ENCODE measurements at regions not wholly inside any gene's neighbourhood (a gene's known extent, or its start where the extent isn't known, plus 50 kb on each side); places are given as distances from the start of the nearest gene placed in this dataset.
A peak's percentile ranks its signal among the peaks of the same experiment; 100 is the strongest.

DNA sequence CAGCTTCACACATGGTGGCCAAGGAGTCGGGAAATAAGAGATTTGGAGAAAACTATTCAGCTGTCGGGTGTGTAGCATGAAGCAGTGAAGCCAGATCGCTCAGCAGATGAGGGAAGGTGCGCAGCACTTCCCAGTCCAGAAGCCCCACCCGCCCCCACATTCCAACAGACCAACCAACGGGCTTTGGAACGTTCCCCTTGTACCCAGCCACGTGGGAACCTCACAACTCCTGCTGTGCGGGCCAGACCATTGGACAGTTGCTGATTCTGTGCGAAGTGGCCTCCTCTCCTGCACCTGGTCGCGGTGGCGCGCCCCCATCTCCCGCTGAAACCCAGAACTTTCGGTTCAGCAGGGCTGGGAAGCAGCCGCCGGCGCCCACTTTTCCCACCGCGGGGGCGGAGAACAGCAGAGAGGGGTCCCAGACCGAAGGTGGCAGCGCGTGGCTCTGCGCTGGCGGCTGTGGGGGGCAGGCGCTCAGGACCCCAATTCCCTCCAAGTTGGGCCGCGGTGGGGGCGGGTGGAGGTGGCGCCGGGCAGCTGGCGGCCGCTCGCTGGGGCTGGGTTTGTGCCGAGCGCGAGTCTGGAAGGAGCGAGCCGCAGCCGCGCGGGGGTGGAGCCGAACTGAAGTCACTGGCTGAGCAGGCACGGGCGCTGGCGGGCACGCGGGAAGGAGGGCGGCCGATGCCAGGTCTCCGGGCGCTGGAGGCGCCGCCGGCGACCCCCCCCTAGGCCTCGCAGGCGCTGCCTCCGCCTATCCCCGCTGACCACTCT is 1301.5 kb upstream of the SORCS1 start:
- H3K4me1 ChIP-seq (ENCODE audit: control insufficient read depth, insufficient read depth, low read length): peaks cover 4% of the 10 kb centered on the region
- peak overlapping the region in 1 of 2 donors; percentile 28 for H3K9ac ChIP-seq (ENCODE audit: low read length in 2 of 2)
- no peak overlapping the region for H3K27ac ChIP-seq (ENCODE audit: low read length)
- H3K9me3 ChIP-seq (ENCODE audit: control insufficient read depth in 2 of 2, low read length in 2 of 2): no peaks in the 10 kb centered on the region
- H3K36me3 ChIP-seq (ENCODE audit: control insufficient read depth in 2 of 2, insufficient read depth in 2 of 2, low read length in 2 of 2): no peaks in the 10 kb centered on the region
- H3K27me3 ChIP-seq (ENCODE audit: control insufficient read depth in 1 of 2, insufficient read depth in 2 of 2, low read length in 2 of 2): no peaks in the 10 kb centered on the region
- peak overlapping the region; percentile 67 to 77 for H3K4me3 ChIP-seq (ENCODE audit: low read length in 2 of 2)

GRCh38 chr10:108462005-108462404 is 1297.5 kb upstream of the SORCS1 start:
- H3K4me1 ChIP-seq (ENCODE audit: control insufficient read depth, insufficient read depth, low read length): peaks cover 4% of the 10 kb centered on the region
- no peak overlapping the region for H3K27ac ChIP-seq (ENCODE audit: low read length)

DNA sequence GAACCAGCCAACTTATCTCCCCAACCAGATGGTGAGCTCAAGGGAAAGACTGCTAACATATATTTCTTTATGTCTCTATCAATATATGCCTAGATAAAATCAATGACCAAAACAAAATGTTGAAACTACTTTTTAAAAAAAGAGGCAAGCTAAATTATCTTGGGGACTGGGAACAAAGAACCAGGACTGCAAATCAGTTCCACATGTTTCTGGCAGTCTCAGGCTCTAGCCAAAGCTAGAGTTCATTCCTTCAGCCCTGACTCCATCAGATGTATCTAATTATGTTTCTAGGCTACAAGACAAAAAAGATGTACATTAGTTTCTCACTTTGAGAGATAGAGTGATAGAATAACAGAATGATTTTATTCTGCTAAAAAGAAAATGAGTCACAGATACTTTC is 1290.3 kb upstream of the SORCS1 start:
- Histone ChIP-seq H3K4me3 (ENCODE audit: low read length in 2 of 2) (no peak overlapping the region), H3K9ac (ENCODE audit: low read length in 2 of 2) (no peak overlapping the region), H3K9me3 (ENCODE audit: control insufficient read depth in 2 of 2, low read length in 2 of 2) (no peaks in the 10 kb centered on the region), H3K36me3 (ENCODE audit: control insufficient read depth in 2 of 2, insufficient read depth in 2 of 2, low read length in 2 of 2) (no peaks in the 10 kb centered on the region), H3K27ac (ENCODE audit: low read length) (no peak overlapping the region), H3K27me3 (ENCODE audit: control insufficient read depth in 1 of 2, insufficient read depth in 2 of 2, low read length in 2 of 2) (no peaks in the 10 kb centered on the region), H3K4me1 (ENCODE audit: control insufficient read depth, insufficient read depth, low read length) (no peaks in the 10 kb centered on the region)

More at GRCh38 chr10:108462005-108462404, 1297.5 kb upstream of the SORCS1 start:
- Histone ChIP-seq H3K9ac (ENCODE audit: low read length in 2 of 2) (no peak overlapping the region), H3K27me3 (ENCODE audit: control insufficient read depth in 1 of 2, insufficient read depth in 2 of 2, low read length in 2 of 2) (no peaks in the 10 kb centered on the region), H3K36me3 (ENCODE audit: control insufficient read depth in 2 of 2, insufficient read depth in 2 of 2, low read length in 2 of 2) (no peaks in the 10 kb centered on the region), H3K4me3 (ENCODE audit: low read length in 2 of 2) (no peak overlapping the region), H3K9me3 (ENCODE audit: control insufficient read depth in 2 of 2, low read length in 2 of 2) (no peaks in the 10 kb centered on the region)

DNA sequence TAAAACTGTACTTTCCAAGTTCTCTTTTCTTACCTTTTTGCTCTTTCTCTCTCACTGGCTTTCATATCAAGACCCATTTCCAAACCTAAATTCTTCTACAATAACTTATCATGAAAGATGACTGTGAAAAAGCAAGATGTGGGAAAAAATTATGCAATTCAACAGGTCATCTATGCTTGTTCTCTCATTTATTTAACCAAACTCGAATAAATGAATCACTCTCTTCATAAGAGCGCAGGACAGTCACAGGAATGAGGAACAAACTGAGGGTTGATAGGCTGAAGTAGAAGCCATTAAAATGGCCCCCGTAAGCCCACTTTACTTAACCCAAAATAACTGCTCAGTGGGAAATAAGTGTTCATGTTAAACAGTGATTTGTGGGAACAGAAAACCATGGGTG is 1289.7 kb upstream of the SORCS1 start:
- Histone ChIP-seq H3K27me3 (ENCODE audit: control insufficient read depth in 1 of 2, insufficient read depth in 2 of 2, low read length in 2 of 2) (no peaks in the 10 kb centered on the region), H3K9ac (ENCODE audit: low read length in 2 of 2) (no peak overlapping the region), H3K27ac (ENCODE audit: low read length) (no peak overlapping the region), H3K4me3 (ENCODE audit: low read length in 2 of 2) (no peak overlapping the region), H3K36me3 (ENCODE audit: control insufficient read depth in 2 of 2, insufficient read depth in 2 of 2, low read length in 2 of 2) (no peaks in the 10 kb centered on the region), H3K9me3 (ENCODE audit: control insufficient read depth in 2 of 2, low read length in 2 of 2) (no peaks in the 10 kb centered on the region), H3K4me1 (ENCODE audit: control insufficient read depth, insufficient read depth, low read length) (no peaks in the 10 kb centered on the region)

DNA sequence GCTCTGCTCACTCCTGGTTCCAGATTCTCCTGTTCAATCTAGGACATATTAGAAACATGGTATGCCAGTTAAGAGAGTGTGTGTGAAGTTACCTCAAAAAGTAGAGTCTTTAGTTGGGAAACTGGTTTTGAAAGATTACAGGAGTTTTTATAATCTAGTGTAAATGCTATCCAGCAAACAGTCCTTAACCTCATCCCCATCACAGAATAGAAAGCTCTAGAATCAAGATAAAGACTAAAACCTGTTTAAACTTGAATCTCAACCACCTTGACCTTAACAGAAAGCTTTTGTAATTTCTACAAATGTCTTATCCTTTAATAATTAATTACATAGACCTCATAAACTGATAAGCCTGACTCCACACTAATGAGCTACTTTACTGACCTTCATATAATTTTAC is 1288.7 kb upstream of the SORCS1 start:
- Histone ChIP-seq H3K36me3 (ENCODE audit: control insufficient read depth in 2 of 2, insufficient read depth in 2 of 2, low read length in 2 of 2) (no peaks in the 10 kb centered on the region), H3K4me3 (ENCODE audit: low read length in 2 of 2) (no peak overlapping the region), H3K9ac (ENCODE audit: low read length in 2 of 2) (no peak overlapping the region), H3K27me3 (ENCODE audit: control insufficient read depth in 1 of 2, insufficient read depth in 2 of 2, low read length in 2 of 2) (no peaks in the 10 kb centered on the region), H3K27ac (ENCODE audit: low read length) (no peak overlapping the region), H3K9me3 (ENCODE audit: control insufficient read depth in 2 of 2, low read length in 2 of 2) (no peaks in the 10 kb centered on the region), H3K4me1 (ENCODE audit: control insufficient read depth, insufficient read depth, low read length) (no peaks in the 10 kb centered on the region)

DNA sequence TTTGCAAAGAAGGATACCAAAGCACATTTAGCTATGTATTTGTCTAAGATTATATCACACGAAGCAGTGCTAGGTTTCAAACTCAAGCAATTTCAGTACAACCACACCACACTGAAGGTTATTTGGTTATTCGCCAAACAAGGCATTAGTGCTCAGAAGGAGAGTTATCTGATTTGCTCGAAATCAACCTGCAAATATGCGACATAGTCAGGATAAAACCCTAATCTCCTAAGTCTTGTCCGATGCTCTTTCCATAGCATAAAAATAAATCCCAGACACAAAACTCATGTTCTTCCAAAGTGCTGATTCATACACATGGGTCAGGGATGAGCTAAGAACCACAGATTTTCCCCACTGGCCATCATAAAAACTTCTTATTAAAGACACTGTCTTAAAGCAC is 1288.0 kb upstream of the SORCS1 start:
- Histone ChIP-seq H3K4me1 (ENCODE audit: control insufficient read depth, insufficient read depth, low read length) (no peaks in the 10 kb centered on the region), H3K4me3 (ENCODE audit: low read length in 2 of 2) (no peak overlapping the region), H3K9me3 (ENCODE audit: control insufficient read depth in 2 of 2, low read length in 2 of 2) (no peaks in the 10 kb centered on the region), H3K27ac (ENCODE audit: low read length) (no peak overlapping the region), H3K27me3 (ENCODE audit: control insufficient read depth in 1 of 2, insufficient read depth in 2 of 2, low read length in 2 of 2) (no peaks in the 10 kb centered on the region), H3K9ac (ENCODE audit: low read length in 2 of 2) (no peak overlapping the region), H3K36me3 (ENCODE audit: control insufficient read depth in 2 of 2, insufficient read depth in 2 of 2, low read length in 2 of 2) (no peaks in the 10 kb centered on the region)

DNA sequence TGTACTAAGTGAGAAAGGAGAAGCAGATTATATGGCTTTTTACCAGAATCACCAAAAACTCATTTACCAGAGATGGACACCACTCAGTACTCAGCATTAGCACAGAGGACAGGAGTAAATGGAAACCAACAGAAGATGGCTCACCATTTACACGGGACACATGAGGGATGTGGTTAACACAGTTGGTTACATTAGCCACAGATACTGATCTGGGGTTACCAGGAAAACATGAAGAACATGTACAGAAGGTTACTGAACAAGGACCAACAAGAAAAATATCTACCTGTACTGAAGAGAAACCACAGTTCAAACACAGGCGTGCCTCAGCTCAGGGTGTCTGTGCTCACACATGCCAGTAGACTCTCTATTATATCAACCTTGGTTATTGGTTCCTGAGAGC is 1285.8 kb upstream of the SORCS1 start:
- Histone ChIP-seq H3K27me3 (ENCODE audit: control insufficient read depth in 1 of 2, insufficient read depth in 2 of 2, low read length in 2 of 2) (no peaks in the 10 kb centered on the region), H3K4me3 (ENCODE audit: low read length in 2 of 2) (no peak overlapping the region), H3K9me3 (ENCODE audit: control insufficient read depth in 2 of 2, low read length in 2 of 2) (no peaks in the 10 kb centered on the region), H3K36me3 (ENCODE audit: control insufficient read depth in 2 of 2, insufficient read depth in 2 of 2, low read length in 2 of 2) (no peaks in the 10 kb centered on the region), H3K4me1 (ENCODE audit: control insufficient read depth, insufficient read depth, low read length) (no peaks in the 10 kb centered on the region), H3K27ac (ENCODE audit: low read length) (no peak overlapping the region), H3K9ac (ENCODE audit: low read length in 2 of 2) (no peak overlapping the region)

DNA sequence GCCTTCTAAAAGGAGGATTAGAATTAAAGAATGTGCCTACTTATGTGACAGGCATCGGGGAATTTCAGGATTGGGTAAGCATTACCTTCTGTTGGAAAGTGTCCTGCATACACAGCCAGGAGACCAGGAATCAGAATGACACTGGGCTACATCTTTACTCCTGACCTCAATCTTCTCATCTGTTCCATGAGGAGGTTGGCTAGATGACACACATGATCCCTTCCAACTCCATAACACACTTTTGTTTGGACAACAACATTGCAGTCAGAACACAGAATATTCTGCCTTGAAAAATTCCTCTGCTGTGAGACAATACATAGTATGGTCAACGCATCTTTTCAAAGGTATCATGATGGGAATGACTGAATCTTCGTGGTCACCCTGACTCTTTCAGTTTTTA is 1281.2 kb upstream of the SORCS1 start:
- Histone ChIP-seq H3K4me3 (ENCODE audit: low read length in 2 of 2) (no peak overlapping the region), H3K9ac (ENCODE audit: low read length in 2 of 2) (no peak overlapping the region), H3K36me3 (ENCODE audit: control insufficient read depth in 2 of 2, insufficient read depth in 2 of 2, low read length in 2 of 2) (no peaks in the 10 kb centered on the region), H3K27ac (ENCODE audit: low read length) (no peak overlapping the region), H3K27me3 (ENCODE audit: control insufficient read depth in 1 of 2, insufficient read depth in 2 of 2, low read length in 2 of 2) (no peaks in the 10 kb centered on the region), H3K9me3 (ENCODE audit: control insufficient read depth in 2 of 2, low read length in 2 of 2) (no peaks in the 10 kb centered on the region), H3K4me1 (ENCODE audit: control insufficient read depth, insufficient read depth, low read length) (no peaks in the 10 kb centered on the region)

DNA sequence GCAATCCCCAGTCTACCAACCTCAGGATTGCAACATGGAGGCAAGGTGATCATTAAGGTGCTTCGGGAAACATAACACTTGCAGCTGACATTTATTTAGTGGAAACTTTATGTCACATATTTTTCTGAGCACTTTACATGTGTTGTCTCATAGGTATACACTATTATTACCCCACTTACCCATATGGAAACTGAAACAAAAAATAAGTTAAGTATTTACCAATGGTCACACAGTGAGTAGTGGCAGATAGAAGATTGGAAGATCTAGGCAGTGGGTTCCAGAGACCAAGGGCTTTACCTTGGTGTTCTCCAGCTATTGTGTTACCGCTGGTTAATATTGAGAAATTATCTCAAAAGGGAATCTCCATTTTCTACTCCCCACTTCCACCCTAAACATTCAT is 1279.1 kb upstream of the SORCS1 start:
- no peak overlapping the region for H3K27ac ChIP-seq (ENCODE audit: low read length)
- H3K27me3 ChIP-seq (ENCODE audit: control insufficient read depth in 1 of 2, insufficient read depth in 2 of 2, low read length in 2 of 2): no peaks in the 10 kb centered on the region
- H3K9ac ChIP-seq (ENCODE audit: low read length in 2 of 2): no peak overlapping the region
- no peaks in the 10 kb centered on the region for H3K36me3 ChIP-seq (ENCODE audit: control insufficient read depth in 2 of 2, insufficient read depth in 2 of 2, low read length in 2 of 2)
- H3K9me3 ChIP-seq (ENCODE audit: control insufficient read depth in 2 of 2, low read length in 2 of 2): no peaks in the 10 kb centered on the region
- H3K4me3 ChIP-seq (ENCODE audit: low read length in 2 of 2): no peak overlapping the region
- no peaks in the 10 kb centered on the region for H3K4me1 ChIP-seq (ENCODE audit: control insufficient read depth, insufficient read depth, low read length)

DNA sequence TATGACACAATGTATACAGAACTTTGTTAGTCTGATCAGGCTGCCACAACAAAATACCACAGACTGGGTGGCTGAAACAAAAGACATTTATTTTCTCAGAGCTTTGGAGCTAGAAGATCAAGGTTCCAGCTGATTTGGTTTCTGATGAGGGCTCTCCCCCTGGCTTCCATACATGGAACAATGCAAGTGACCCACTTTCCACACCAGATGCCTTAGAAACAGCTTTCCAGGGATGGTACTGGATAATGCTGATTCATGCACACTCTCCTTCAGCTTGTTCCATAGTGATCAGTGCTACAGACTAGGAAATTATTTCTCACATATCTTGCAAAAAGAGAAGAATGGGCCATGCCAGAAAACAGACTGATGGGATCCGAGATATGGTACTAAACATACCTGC is 1274.9 kb upstream of the SORCS1 start:
- Histone ChIP-seq H3K27ac (ENCODE audit: low read length) (no peak overlapping the region), H3K9me3 (ENCODE audit: control insufficient read depth in 2 of 2, low read length in 2 of 2) (no peaks in the 10 kb centered on the region), H3K9ac (ENCODE audit: low read length in 2 of 2) (no peak overlapping the region), H3K27me3 (ENCODE audit: control insufficient read depth in 1 of 2, insufficient read depth in 2 of 2, low read length in 2 of 2) (no peaks in the 10 kb centered on the region), H3K4me1 (ENCODE audit: control insufficient read depth, insufficient read depth, low read length) (no peaks in the 10 kb centered on the region), H3K4me3 (ENCODE audit: low read length in 2 of 2) (no peak overlapping the region), H3K36me3 (ENCODE audit: control insufficient read depth in 2 of 2, insufficient read depth in 2 of 2, low read length in 2 of 2) (no peaks in the 10 kb centered on the region)

DNA sequence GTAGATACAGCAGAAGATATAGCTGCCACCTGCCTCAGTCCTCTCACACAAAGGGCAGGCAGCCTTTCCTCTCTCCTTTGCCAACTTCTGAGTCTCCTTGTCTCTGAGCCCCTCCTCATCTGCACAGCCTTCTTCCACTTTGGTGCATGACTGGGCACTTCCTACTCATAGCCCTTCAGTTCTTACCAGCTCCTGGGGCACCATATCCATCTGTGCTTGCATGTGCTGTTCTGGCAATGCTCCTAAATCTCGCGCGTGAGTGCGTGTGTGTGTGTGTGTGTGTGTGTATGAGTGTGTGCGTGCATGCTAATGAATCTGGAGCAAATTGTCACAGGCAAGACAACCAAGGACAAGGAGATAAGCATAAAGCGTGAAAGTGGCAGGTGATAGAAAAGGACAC is 1271.6 kb upstream of the SORCS1 start:
- Histone ChIP-seq H3K36me3 (ENCODE audit: control insufficient read depth in 2 of 2, insufficient read depth in 2 of 2, low read length in 2 of 2) (no peaks in the 10 kb centered on the region), H3K27ac (ENCODE audit: low read length) (no peak overlapping the region), H3K9me3 (ENCODE audit: control insufficient read depth in 2 of 2, low read length in 2 of 2) (no peaks in the 10 kb centered on the region), H3K27me3 (ENCODE audit: control insufficient read depth in 1 of 2, insufficient read depth in 2 of 2, low read length in 2 of 2) (no peaks in the 10 kb centered on the region), H3K4me1 (ENCODE audit: control insufficient read depth, insufficient read depth, low read length) (no peaks in the 10 kb centered on the region), H3K4me3 (ENCODE audit: low read length in 2 of 2) (no peak overlapping the region), H3K9ac (ENCODE audit: low read length in 2 of 2) (no peak overlapping the region)

All from stomach smooth muscle (tissue), 2 donors.